Fibroblast of the aortic adventitia (primary cell): ENCODE measurements at regions not wholly inside any gene's neighbourhood (a gene's known extent, or its start where the extent isn't known, plus 50 kb on each side); places are given as distances from the start of the nearest gene placed in this dataset.

Experiments used
- DNase-seq: peaks from one replicate; pipeline ENCODE4 v3.0.0-alpha.2; 2010; ENCODE audit warnings: low read depth
- H3K4me3 ChIP-seq: 2 replicates; pipeline ENCODE4 v1.5.1; 2011; ENCODE audit warnings: low read depth, mild to moderate bottlenecking, control low read depth, low read length, moderate library complexity
- CTCF ChIP-seq: IDR thresholded peaks from 2 replicates; pipeline ENCODE4 v1.5.1; 2011; ENCODE audit warnings: mild to moderate bottlenecking, low read length, control low read depth, inconsistent platforms; ENCODE audit not compliant: insufficient read depth

GRCh38 chr21:35430260-35430659, 381.2 kb upstream of the RUNX1 start:
- H3K4me3 ChIP-seq = no peak overlapping the region
- TF ChIP-seq CTCF = no peak
- DNase-seq = no peak

DNA sequence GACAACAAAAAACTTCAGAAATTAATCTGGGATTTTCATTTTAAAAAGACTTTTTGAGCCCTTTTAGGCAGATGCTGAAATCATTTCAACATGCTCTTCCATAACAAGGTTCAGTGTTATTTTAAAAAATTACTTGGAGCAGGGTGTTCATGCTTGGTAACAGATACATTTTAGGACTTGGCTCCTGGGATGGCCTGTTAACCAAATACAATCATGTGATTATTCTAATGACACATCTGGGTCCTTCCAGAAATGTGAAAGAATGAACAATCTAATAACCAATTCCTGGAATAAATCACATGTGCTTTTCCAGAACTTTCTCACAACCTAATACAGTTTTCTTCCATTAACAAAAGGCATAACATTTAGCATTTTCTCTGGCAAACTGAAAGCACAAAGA, 379.8 kb upstream of the RUNX1 start:
- TF ChIP-seq CTCF = no peak
- peak; percentile 60 for DNase-seq
- H3K4me3 ChIP-seq = no peak overlapping the region

DNA sequence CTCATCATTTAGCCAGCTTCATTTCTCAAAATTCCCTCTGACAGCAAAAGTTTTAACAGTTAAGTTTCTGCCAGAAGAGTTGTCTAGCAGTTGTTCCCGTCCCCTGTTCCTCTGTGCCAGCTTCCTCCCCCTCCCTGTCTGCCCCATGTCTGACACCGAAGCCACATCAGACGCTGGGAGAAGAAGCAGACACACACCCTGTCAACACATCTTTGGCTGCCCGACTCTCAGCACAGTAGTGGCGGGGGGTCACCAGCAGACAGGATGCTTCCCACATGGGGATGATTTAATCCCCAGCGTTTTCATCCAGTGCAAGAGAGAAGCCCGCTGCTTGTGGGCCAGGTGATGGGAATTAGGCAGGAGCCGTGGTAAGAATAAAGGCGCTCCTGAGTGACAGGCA, 379.4 kb upstream of the RUNX1 start:
- H3K4me3 ChIP-seq = no peak overlapping the region
- TF ChIP-seq CTCF = no peak
- DNase-seq = peak; percentile 31

DNA sequence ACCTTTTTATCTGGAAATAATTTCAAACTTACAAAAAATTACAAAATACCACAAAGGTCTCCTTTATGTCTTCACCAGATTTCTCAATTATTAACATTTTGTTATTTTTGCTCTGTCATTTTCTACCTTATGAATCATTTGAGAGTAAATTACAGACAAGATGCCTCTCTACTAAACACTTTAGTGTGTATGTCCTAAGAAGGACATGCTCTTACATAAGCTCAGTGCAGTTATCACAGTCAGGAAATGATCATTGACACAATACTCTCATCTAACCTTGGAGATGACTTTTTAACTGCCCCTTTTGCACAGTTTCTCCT, 378.9 kb upstream of the RUNX1 start:
- TF ChIP-seq CTCF = no peak
- no peak overlapping the region for H3K4me3 ChIP-seq
- DNase-seq = peak; percentile 46

DNA sequence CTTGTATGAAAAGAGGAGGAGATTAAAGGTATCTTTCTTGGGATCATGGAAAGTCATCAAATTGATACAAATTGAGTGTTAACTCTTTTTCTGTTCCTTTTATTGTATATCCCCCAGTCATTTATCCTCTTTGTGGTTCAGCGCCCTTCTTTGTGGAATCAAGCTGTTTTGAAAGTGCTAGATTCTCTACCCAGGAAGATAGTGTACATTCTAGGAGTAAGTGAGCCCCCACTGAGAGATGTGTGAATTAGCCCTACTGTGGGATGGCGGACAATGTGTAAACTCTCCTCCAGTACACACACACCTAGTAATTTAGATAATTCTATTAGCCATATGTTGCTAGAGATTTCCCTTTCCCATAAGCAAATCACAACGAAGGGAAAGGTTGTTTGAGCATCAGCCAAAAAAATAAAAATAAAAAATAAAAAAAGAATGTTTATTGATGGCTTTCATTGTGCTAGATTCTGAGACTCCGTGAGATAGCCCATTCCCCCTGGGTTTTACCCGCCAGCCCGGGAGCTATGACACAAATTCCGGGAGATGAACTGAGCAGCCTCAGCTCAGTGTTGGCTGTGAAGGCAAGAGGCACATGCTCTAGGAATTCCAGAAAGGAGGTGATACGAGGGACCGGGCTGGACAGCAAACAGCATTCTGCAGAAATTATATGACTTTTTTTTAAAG, 378.4 kb upstream of the RUNX1 start:
- no peak for TF ChIP-seq CTCF
- no peak overlapping the region for H3K4me3 ChIP-seq
- peak; percentile 34 for DNase-seq

- no peak for DNase-seq
- no peak for TF ChIP-seq CTCF
- no peak overlapping the region for H3K4me3 ChIP-seq
Measured at GRCh38 chr21:35426897-35427296, 377.8 kb upstream of the RUNX1 start.

- no peak overlapping the region for H3K4me3 ChIP-seq
- DNase-seq = no peak
- TF ChIP-seq CTCF = no peak
Measured at GRCh38 chr21:35426469-35426868, 377.4 kb upstream of the RUNX1 start.
